Liver (tissue), 8 donors: ENCODE measurements at regions not wholly inside any gene's neighbourhood (a gene's known extent, or its start where the extent isn't known, plus 50 kb on each side); places are given as distances from the start of the nearest gene placed in this dataset.

Experiments used
- DNase-seq: peaks from one replicate; pipeline ENCODE4 v3.0.0-alpha.2; 2017; ENCODE audit warnings: low spot score
- H3K27ac ChIP-seq, 2 donors: one replicate each; pipeline ENCODE4 v1.7.0; 2013; ENCODE audit warnings: inconsistent platforms in 2 of 2, low read length in 2 of 2, control low read depth in 1 of 2, low read depth in 1 of 2, mild to moderate bottlenecking in 1 of 2
- H3K27me3 ChIP-seq, 4 donors: one replicate each; pipeline versions ENCODE4 v1.6.1 to v1.7.0; 2013; ENCODE audit warnings: low read length in 3 of 4, inconsistent platforms in 1 of 4, mild to moderate bottlenecking in 1 of 4, moderate library complexity in 1 of 4; ENCODE audit not compliant: control insufficient read depth in 4 of 4, insufficient read depth in 4 of 4
- H3K36me3 ChIP-seq, 4 donors: one replicate each; pipeline versions ENCODE4 v1.6.1 to v1.7.0; 2013; ENCODE audit warnings: low read length in 3 of 4, mild to moderate bottlenecking in 3 of 4, low read depth in 1 of 4, moderate library complexity in 1 of 4; ENCODE audit not compliant: control insufficient read depth in 4 of 4, insufficient read depth in 3 of 4
- H3K4me1 ChIP-seq, 4 donors: one replicate each; pipeline versions ENCODE4 v1.6.1 to v1.7.0; 2013; ENCODE audit warnings: low read length in 3 of 4, mild to moderate bottlenecking in 3 of 4, moderate library complexity in 1 of 4; ENCODE audit not compliant: control insufficient read depth in 4 of 4, insufficient read depth in 4 of 4
- H3K4me3 ChIP-seq, 3 donors: one replicate each; pipeline versions ENCODE4 v1.6.1 to v1.7.0; 2013; ENCODE audit warnings: low read length in 3 of 3, control low read depth in 1 of 3, low read depth in 1 of 3, mild to moderate bottlenecking in 1 of 3
- H3K9ac ChIP-seq, 2 donors: one replicate each; pipeline ENCODE4 v1.7.0; 2013; ENCODE audit warnings: low read length in 2 of 2, mild to moderate bottlenecking in 2 of 2, moderate library complexity in 2 of 2, control low read depth in 1 of 2, low read depth in 1 of 2
- H3K9me3 ChIP-seq, 4 donors: one replicate each; pipeline versions ENCODE4 v1.6.1 to v1.7.0; 2013; ENCODE audit warnings: low read length in 3 of 4; ENCODE audit not compliant: control insufficient read depth in 4 of 4
- EGR1 ChIP-seq, 2 donors: IDR thresholded peaks; 2 replicates each; pipeline ENCODE4 v1.6.1; 2016 to 2018; ENCODE audit warnings: antibody characterized with exemption in 2 of 2, low read depth in 2 of 2
- FOXA1 ChIP-seq: IDR thresholded peaks from 2 replicates; pipeline ENCODE4 v1.6.1; 2016; ENCODE audit warnings: antibody characterized with exemption
- FOXA2 ChIP-seq: IDR thresholded peaks from 2 replicates; pipeline ENCODE4 v1.6.1; 2016; ENCODE audit warnings: antibody characterized with exemption
- GABPA ChIP-seq, 2 donors: IDR thresholded peaks in 1 of 2; conservative IDR thresholded peaks in 1 of 2; 2 replicates each; pipeline ENCODE4 v1.6.1; 2016; ENCODE audit warnings: antibody characterized with exemption in 2 of 2, mild to moderate bottlenecking in 1 of 2, moderate library complexity in 1 of 2
- HNF4A ChIP-seq, 2 donors: conservative IDR thresholded peaks; 2 replicates each; pipeline ENCODE4 v1.6.1; 2016; ENCODE audit warnings: antibody characterized with exemption in 2 of 2, mild to moderate bottlenecking in 2 of 2
- HNF4G ChIP-seq: IDR thresholded peaks from 2 replicates; pipeline ENCODE4 v1.6.1; 2016; ENCODE audit warnings: antibody characterized with exemption
- JUND ChIP-seq, 2 donors: IDR thresholded peaks; 2 replicates each; pipeline ENCODE4 v1.6.1; 2016; ENCODE audit warnings: antibody characterized with exemption in 2 of 2
- MAX ChIP-seq: IDR thresholded peaks from 2 replicates; pipeline ENCODE4 v1.6.1; 2016; ENCODE audit warnings: antibody characterized with exemption
- NR2F2 ChIP-seq: IDR thresholded peaks from 2 replicates; pipeline ENCODE4 v1.6.1; 2016; ENCODE audit warnings: antibody characterized with exemption
- REST ChIP-seq: IDR thresholded peaks from 2 replicates; pipeline ENCODE4 v1.6.1; 2016; ENCODE audit warnings: antibody characterized with exemption, mild to moderate bottlenecking
- RXRA ChIP-seq, 2 donors: IDR thresholded peaks; 2 replicates each; pipeline ENCODE4 v1.6.1; 2017 to 2018; ENCODE audit warnings: antibody characterized with exemption in 2 of 2, mild to moderate bottlenecking in 1 of 2
- SP1 ChIP-seq: IDR thresholded peaks from 2 replicates; pipeline ENCODE4 v1.6.1; 2018; ENCODE audit warnings: antibody characterized with exemption, mild to moderate bottlenecking
- TAF1 ChIP-seq: conservative IDR thresholded peaks from 2 replicates; pipeline ENCODE4 v1.6.1; 2016; ENCODE audit warnings: antibody characterized with exemption, mild to moderate bottlenecking
- ZBTB33 ChIP-seq: IDR thresholded peaks from 2 replicates; pipeline ENCODE4 v1.6.1; 2016; ENCODE audit warnings: antibody characterized with exemption
- WGBS: extraction: QIAGEN DNeasy Blood & Tissue Kit; methylation state at CpG from one replicate; pipeline ENCODE4 v1.1.7; 2013; 5-methylcytosine and 5-hydroxymethylcytosine counted together
- TF ChIP-seq, protein P1 (sequence below): fragments of 150-350 bp; IDR thresholded peaks from 2 replicates; pipeline ENCODE4 v1.5.1; 2017; ENCODE audit warnings: improper control_type of control experiment, low read depth, low read length; ENCODE audit not compliant: missing input control
- donor health status: healthy.
- donor health status: healthy.
- donor health status: healthy.
- donor health status: healthy.
- donor health status: healthy.

- no peaks in the 10 kb centered on the region for H3K36me3 ChIP-seq
- WGBS, result 96% methylated on average over 2 of the region's 2 CpGs
- H3K4me1 ChIP-seq, result no peaks in the 10 kb centered on the region
- TF ChIP-seq GABPA (IDR thresholded peaks at IDR 0.05 in 1 of 2, conservative IDR thresholded peaks at IDR 0.05 in 1 of 2) (no peak), NR2F2 (no peak), TAF1 (no peak), FOXA1 (no peak), ZBTB33 (no peak), MAX (no peak), JUND (IDR thresholded peaks at IDR 0.05) (no peak), EGR1 (IDR thresholded peaks at IDR 0.05; ENCODE audit: low read depth in 2 of 2) (no peak), HNF4G (no peak), SP1 (no peak), HNF4A (conservative IDR thresholded peaks at IDR 0.05) (no peak), REST (no peak), FOXA2 (no peak), RXRA (IDR thresholded peaks at IDR 0.05) (no peak)
- TF ChIP-seq, protein P1, sequence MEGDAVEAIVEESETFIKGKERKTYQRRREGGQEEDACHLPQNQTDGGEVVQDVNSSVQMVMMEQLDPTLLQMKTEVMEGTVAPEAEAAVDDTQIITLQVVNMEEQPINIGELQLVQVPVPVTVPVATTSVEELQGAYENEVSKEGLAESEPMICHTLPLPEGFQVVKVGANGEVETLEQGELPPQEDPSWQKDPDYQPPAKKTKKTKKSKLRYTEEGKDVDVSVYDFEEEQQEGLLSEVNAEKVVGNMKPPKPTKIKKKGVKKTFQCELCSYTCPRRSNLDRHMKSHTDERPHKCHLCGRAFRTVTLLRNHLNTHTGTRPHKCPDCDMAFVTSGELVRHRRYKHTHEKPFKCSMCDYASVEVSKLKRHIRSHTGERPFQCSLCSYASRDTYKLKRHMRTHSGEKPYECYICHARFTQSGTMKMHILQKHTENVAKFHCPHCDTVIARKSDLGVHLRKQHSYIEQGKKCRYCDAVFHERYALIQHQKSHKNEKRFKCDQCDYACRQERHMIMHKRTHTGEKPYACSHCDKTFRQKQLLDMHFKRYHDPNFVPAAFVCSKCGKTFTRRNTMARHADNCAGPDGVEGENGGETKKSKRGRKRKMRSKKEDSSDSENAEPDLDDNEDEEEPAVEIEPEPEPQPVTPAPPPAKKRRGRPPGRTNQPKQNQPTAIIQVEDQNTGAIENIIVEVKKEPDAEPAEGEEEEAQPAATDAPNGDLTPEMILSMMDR, result no peak
- no peak overlapping the region for H3K9ac ChIP-seq
- H3K4me3 ChIP-seq, result no peak overlapping the region
- no peaks in the 10 kb centered on the region for H3K27me3 ChIP-seq
- no peaks in the 10 kb centered on the region for H3K9me3 ChIP-seq
- H3K27ac ChIP-seq, result no peak overlapping the region
- DNase-seq, result no peak
These were observed 107.4 kb downstream of the KLF5 start for GRCh38 chr13:73166204-73166603.
